GM19395 (cell line): ENCODE measurements at regions not wholly inside any gene's neighbourhood (a gene's known extent, or its start where the extent isn't known, plus 50 kb on each side); places are given as distances from the start of the nearest gene placed in this dataset.
"Not testable (repeated sequence)": the region's sequence is repeated elsewhere in the genome, so short reads cannot be mapped to it uniquely, and the experiment has no call there.

Experiments
- ATAC-seq: cut with Tn5 transposase; IDR thresholded peaks from one replicate; pipeline ENCODE4 v1.9.1; 2021; ENCODE audit warnings: mild to moderate bottlenecking, moderate library complexity; ENCODE audit not compliant: unreplicated experiment

DNA sequence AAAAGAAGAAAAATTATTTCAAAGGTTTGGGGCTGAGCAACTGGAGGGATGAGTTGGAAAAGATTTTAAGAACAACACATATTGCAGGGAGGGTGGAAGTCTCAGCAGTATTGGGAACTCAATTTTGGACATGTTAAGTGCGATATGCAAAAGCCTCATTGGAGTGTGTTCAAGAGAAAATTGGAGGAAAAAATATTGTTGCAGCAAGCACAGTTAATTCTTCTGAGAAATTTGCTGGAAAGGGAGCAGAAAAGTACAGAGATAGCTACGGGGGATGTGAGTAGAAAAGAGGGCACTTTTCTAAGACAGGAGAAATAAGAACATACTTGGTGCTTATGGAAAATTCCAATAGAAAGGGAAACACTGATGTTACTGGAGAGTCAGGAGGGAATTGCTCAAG is 59.8 kb upstream of the MAGI2 start:
- ATAC-seq: no peak

DNA sequence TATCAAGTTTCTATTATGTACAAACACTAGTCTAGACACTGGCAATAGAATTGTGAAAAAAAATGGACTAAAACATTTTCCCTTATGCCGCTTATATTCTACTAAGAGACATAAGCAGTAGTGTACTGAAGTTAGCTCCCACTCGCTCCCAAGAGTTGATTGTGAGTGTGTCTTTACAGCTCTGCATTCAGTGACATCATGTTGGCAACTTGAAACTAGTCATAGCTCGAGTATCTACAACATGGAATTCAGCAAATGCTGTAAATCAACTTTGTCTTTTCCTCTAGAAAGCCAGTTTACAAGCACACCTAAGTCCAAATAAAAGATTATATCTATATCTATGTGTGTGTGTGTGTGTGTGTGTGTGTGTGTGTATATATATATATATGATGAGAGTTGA is 58.8 kb upstream of the MAGI2 start:
- no peak for ATAC-seq

- not testable (repeated sequence) for ATAC-seq
Measured at GRCh38 chr7:79511056-79511455, 57.6 kb upstream of the MAGI2 start.

DNA sequence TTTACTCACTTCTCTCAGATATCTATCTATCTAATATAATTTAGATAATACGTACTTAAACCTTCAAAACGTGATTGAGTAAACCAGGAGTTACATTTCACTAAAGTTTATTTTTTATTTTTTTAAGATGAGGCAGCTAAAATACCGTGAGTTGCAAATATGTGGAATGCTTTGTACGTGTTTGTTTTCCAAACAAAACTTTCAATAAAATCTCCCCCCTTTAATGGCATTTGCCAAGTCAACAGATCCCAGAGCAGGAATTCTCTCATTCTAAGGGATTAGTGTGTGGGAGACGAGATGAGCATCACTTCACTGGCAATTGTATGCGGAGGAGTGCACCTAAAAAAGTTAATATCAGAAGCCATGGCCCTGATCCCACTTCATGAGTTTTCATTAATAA is 53.7 kb upstream of the MAGI2 start:
- ATAC-seq: no peak

GRCh38 chr7:79506481-79506880 is 53.0 kb upstream of the MAGI2 start:
- no peak for ATAC-seq

DNA sequence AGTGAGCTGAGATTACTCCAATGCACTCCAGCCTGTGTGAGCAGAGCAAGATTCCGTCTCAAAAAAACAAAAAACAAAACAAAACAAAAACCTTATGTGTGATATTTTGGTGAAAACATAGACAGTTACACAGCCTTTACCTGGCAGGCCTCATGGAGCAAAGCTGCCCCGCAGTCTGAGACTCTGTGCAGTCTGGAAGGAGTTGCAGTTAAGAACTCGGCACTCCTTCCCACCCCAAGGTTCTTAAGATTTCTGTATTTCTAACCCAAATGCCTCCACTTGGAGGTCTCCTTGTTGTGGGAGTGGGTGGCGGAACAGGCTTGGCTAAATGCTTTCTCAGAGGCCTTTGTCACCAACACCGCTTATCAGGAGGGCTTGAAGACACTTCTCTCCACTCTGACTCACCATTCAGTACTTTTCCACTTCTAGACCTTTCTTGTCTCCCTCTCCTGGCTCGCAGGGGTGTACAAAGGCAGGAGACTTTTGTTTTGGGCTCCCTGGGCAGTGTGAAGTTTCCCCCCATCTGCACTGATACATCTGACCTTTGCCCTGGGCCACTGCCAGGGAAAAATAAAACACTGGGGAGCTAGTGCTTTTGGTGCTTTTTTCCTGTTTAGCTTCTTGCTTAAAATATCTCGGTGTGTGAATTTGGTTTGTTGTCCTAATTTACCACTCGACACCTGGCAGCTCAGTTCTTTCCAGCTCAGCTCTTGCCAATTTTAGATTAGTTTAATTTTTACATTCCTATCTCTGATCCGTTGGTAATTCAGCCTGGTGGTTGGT is 51.3 kb upstream of the MAGI2 start:
- ATAC-seq: no peak
